Testis (tissue), 2 donors: ENCODE measurements at regions not wholly inside any gene's neighbourhood (a gene's known extent, or its start where the extent isn't known, plus 50 kb on each side); places are given as distances from the start of the nearest gene placed in this dataset.

Experiments used
- DNase-seq: peaks from one replicate; pipeline ENCODE4 v3.0.0-alpha.2; 2019
- H3K27ac ChIP-seq, 2 donors: fragments of 200-600 bp; sonication (generic); one replicate each; pipeline ENCODE4 v1.5.1; 2019
- H3K27me3 ChIP-seq: fragments of 200-600 bp; sonication (generic); one replicate; pipeline ENCODE4 v1.5.1; 2019
- H3K36me3 ChIP-seq: fragments of 200-600 bp; sonication (generic); one replicate; pipeline ENCODE4 v1.5.1; 2017; ENCODE audit warnings: low read depth; ENCODE audit errors: missing control alignments
- H3K4me1 ChIP-seq: fragments of 200-600 bp; sonication (generic); one replicate; pipeline ENCODE4 v1.5.1; 2019
- H3K4me3 ChIP-seq, 2 donors: fragments of 200-600 bp; sonication (generic); one replicate each; pipeline ENCODE4 v1.5.1; 2017 to 2019
- H3K9me3 ChIP-seq: fragments of 200-600 bp; sonication (generic); one replicate; pipeline ENCODE4 v1.5.1; 2017
- CTCF ChIP-seq, 3 experiments: fragments of 450-650 bp in 2 of 3; fragments of 200-600 bp in 1 of 3; sonication (generic) in 1 of 3; IDR thresholded peaks; one replicate each; pipeline ENCODE4 v1.5.1; 2016 to 2019; ENCODE audit warnings: antibody characterized with exemption in 3 of 3, mild to moderate bottlenecking in 2 of 3, moderate library complexity in 1 of 3
- POLR2A ChIP-seq: fragments of 450-650 bp; IDR thresholded peaks from one replicate; pipeline ENCODE4 v1.6.1; 2017; ENCODE audit warnings: antibody characterized with exemption, mild to moderate bottlenecking, moderate library complexity
- WGBS, 2 donors: methylation state at CpG; one replicate each; pipeline ENCODE4 v1.1.5; 2018; 5-methylcytosine and 5-hydroxymethylcytosine counted together
- intact Hi-C: fragments of 100-400 bp; cut with DNase I; formaldehyde crosslinking; loops from one replicate; pipeline ENCODE4 v1.15.1; 2023; ENCODE audit warnings: low total_unique reads

DNA sequence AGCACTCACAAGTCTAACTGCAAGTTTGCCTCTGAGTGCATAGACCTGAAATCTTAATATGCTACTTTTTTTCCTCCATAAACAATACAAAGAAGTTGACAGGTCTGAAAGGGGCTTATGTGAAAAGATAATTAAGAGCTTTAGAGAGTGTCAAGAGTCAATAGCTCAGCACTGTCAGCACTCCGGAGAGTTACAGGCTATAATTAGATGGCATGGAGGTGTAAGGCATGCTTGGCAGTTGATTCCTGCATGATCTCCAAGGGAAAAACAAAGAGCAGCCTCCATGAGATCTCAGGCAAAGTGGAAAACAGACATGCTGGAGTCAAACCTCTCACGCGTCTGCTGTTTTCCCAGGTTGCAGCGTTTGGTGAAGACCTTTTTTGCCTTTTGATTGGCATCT lies 468.7 kb downstream of the TLE4 start:
- Histone ChIP-seq H3K36me3 (no peaks in the 10 kb centered on the region), H3K4me1 (no peaks in the 10 kb centered on the region), H3K27ac (no peak overlapping the region), H3K4me3 (no peak overlapping the region), H3K27me3 (no peaks in the 10 kb centered on the region), H3K9me3 (no peaks in the 10 kb centered on the region)
- intact Hi-C loops = no loop called here
- TF ChIP-seq POLR2A = no peak
- no peak for TF ChIP-seq CTCF (IDR thresholded peaks at IDR 0.05)
- no peak for DNase-seq
- 78 to 81% methylated on average over 4 of the region's 4 CpGs for WGBS, 2 donors

DNA sequence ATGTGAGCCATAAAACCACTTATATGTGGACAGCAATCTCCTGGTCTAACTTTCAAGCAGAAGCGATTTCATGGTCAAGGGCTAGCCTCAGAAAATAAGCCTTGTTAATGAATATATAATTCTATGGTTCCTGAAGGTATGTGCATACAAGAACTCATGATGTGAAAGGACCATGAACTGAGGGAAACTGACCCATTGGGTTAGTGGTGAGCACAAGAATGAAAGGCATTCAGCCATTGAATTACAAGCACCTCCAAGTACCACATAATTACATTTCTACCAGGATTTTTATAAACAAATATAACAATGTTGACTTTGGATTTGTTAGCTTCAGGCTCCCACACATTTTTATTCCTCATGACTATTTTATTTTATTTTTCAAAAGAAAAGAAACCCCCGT lies 459.0 kb downstream of the TLE4 start:
- H3K9me3 ChIP-seq = no peaks in the 10 kb centered on the region
- H3K4me1 ChIP-seq = no peaks in the 10 kb centered on the region
- no peak overlapping the region for H3K4me3 ChIP-seq
- H3K27ac ChIP-seq = no peak overlapping the region
- no peak for TF ChIP-seq POLR2A
- no peak for TF ChIP-seq CTCF (IDR thresholded peaks at IDR 0.05)
- no peak for DNase-seq
- no peaks in the 10 kb centered on the region for H3K27me3 ChIP-seq
- intact Hi-C loops = no loop called here
- 80 to 85% methylated on average over 2 of the region's 2 CpGs for WGBS, 2 donors
- H3K36me3 ChIP-seq = no peaks in the 10 kb centered on the region

GRCh38 chr9:80028501-80028900 lies 456.7 kb downstream of the TLE4 start:
- Histone ChIP-seq H3K36me3 (no peaks in the 10 kb centered on the region), H3K9me3 (no peaks in the 10 kb centered on the region), H3K27ac (no peak overlapping the region), H3K4me3 (no peak overlapping the region), H3K4me1 (no peaks in the 10 kb centered on the region), H3K27me3 (no peaks in the 10 kb centered on the region)
- 49 to 50% methylated on average over 2 of the region's 2 CpGs for WGBS, 2 donors
- TF ChIP-seq CTCF (IDR thresholded peaks at IDR 0.05) = no peak
- TF ChIP-seq POLR2A = no peak
- peak; percentile 57 for DNase-seq
- intact Hi-C loops = no loop called here

DNA sequence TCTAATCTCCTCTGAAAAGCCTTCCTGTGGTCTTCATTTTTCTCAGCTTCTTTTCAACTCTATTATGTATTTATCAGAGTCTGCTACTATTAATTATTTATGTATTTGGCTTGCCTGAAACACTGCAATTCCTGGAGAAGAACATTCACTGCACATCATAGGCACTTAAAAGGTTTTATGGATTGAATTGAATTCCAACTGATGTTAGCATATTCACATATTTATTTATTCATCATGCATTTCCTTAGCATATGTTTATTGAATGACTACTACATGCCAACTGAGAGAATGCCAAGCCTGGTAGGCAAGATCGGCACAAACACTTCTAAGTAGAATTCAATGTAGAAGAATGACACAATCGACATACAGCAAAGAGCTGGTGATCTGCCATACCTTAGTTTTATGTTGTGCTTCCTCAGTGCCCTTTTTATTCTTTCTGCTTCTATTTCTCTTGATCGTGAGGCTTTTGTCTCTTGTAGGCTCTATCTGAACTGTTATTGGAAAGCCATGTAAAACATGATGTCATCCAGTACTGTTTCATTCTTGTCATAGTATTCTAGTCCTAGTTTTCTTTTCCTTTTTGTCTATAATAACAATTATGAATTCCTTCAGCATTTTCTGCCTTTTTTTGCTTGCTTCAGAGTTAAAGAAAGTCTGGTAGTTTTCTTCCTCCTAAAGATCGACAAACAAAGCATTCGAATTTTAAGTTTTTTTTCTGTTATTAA lies 454.2 kb downstream of the TLE4 start:
- Histone ChIP-seq H3K4me1 (no peaks in the 10 kb centered on the region), H3K27me3 (no peaks in the 10 kb centered on the region), H3K36me3 (no peaks in the 10 kb centered on the region), H3K9me3 (no peaks in the 10 kb centered on the region), H3K27ac (no peak overlapping the region), H3K4me3 (no peak overlapping the region)
- TF ChIP-seq CTCF (IDR thresholded peaks at IDR 0.05) = no peak
- no peak for TF ChIP-seq POLR2A
- DNase-seq = no peak
- intact Hi-C loops = no loop called here
- WGBS, 2 donors = 69 to 73% methylated on average over 5 of the region's 5 CpGs

DNA sequence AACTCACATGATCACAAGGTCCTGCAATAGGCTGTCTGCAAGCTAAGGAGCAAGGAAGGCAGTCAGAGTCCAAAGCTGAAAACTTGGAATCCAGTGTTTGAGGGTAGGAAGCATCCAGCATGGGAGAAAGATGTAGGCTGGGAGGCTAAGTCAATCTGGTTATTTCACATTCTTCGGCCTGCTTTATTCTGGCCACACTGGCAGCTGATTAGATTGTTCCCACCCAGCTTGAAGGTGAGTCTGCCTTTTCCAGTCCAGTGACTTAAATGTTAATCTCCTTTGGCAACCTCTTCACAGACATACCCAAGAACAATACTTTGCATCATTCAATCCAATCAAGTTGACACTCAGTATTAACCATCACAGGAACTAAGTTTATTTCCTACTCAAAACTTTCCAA lies 453.4 kb downstream of the TLE4 start:
- no peak for DNase-seq

More for the DNA sequence above, 453.4 kb downstream of the TLE4 start:
- WGBS, 2 donors = 88 to 100% methylated on average over 1 of the region's 1 CpG
- Histone ChIP-seq H3K9me3 (no peaks in the 10 kb centered on the region), H3K36me3 (no peaks in the 10 kb centered on the region), H3K27ac (no peak overlapping the region), H3K4me1 (no peaks in the 10 kb centered on the region), H3K27me3 (no peaks in the 10 kb centered on the region), H3K4me3 (no peak overlapping the region)
- intact Hi-C loops = no loop called here
- TF ChIP-seq CTCF (IDR thresholded peaks at IDR 0.05) (no peak), POLR2A (no peak)
